IMR-90 (cell line): ENCODE measurements at regions not wholly inside any gene's neighbourhood (a gene's known extent, or its start where the extent isn't known, plus 50 kb on each side); places are given as distances from the start of the nearest gene placed in this dataset.

Experiments used
- ATAC-seq: fragments of 200-7000 bp; cut with Tn5 transposase; 2 replicates; pipeline ENCODE4 v1.9.1; 2020; ENCODE audit warnings: low read depth, mild to moderate bottlenecking, moderate library complexity
- BruUV-seq: library from RNA; stranded (reverse); fragments of 400-500 nt; replicated peaks from 2 replicates; lab custom pipeline; 2021; lab: Mats Ljungman, UMichigan
- CTCF ChIA-PET: fragments of 300-600 bp; formaldehyde crosslinking; extraction: SDS; loops from one replicate; lab custom pipeline; 2021; ENCODE audit warnings: antibody characterized with exemption; lab: Yijun Ruan, JAX
- POLR2A ChIA-PET: fragments of 300-600 bp; sonication (Branson Sonifier 250); formaldehyde crosslinking; loops from one replicate; lab custom pipeline; 2022; ENCODE audit warnings: antibody characterized with exemption; ENCODE audit not compliant: unreplicated experiment; lab: Charles Lee
- DNase-seq: peaks from one replicate; pipeline ENCODE4 v3.0.0; 2013
- H2AFZ ChIP-seq: replicated peaks from 2 replicates; pipeline ENCODE3; 2013; ENCODE audit warnings: low read length, mild to moderate bottlenecking; ENCODE audit not compliant: poor library complexity
- H2AK5ac ChIP-seq: 2 replicates; pipeline ENCODE4 v1.6.1; 2013; ENCODE audit warnings: low read depth, low read length, inconsistent platforms
- H2AK9ac ChIP-seq: replicated peaks from 2 replicates; pipeline ENCODE3; 2013; ENCODE audit warnings: mild to moderate bottlenecking, low read depth, low read length, moderate library complexity; ENCODE audit not compliant: poor library complexity
- H2BK120ac ChIP-seq: 2 replicates; pipeline ENCODE4 v1.6.1; 2013; ENCODE audit warnings: low read depth, low read length, inconsistent platforms
- H2BK15ac ChIP-seq: 3 replicates; pipeline ENCODE4 v1.6.1; 2013; ENCODE audit warnings: low read depth, low read length, inconsistent platforms
- H2BK20ac ChIP-seq: 2 replicates; pipeline ENCODE4 v1.6.1; 2013; ENCODE audit warnings: low read depth, mild to moderate bottlenecking, inconsistent platforms, low read length, moderate library complexity
- H2BK5ac ChIP-seq: 2 replicates; pipeline ENCODE4 v1.6.1; 2013; ENCODE audit warnings: mild to moderate bottlenecking, low read depth, low read length, inconsistent platforms; ENCODE audit not compliant: poor library complexity, severe bottlenecking
- H3K14ac ChIP-seq: replicated peaks from 2 replicates; pipeline ENCODE4 v1.6.1; 2013; ENCODE audit warnings: low read depth, low read length, inconsistent platforms
- H3K18ac ChIP-seq: 2 replicates; pipeline ENCODE4 v1.6.1; 2013; ENCODE audit warnings: low read depth, low read length, control low read depth
- H3K23ac ChIP-seq: 2 replicates; pipeline ENCODE4 v1.6.1; 2013; ENCODE audit warnings: low read depth, low read length, inconsistent platforms
- H3K27ac ChIP-seq: 2 replicates; pipeline ENCODE4 v1.5.1; 2013; ENCODE audit warnings: mild to moderate bottlenecking, control low read depth, low read length; ENCODE audit not compliant: insufficient read depth
- H3K27me3 ChIP-seq: 2 replicates; pipeline ENCODE4 v1.6.1; 2013; ENCODE audit warnings: low read length; ENCODE audit not compliant: control insufficient read depth, insufficient read depth
- H3K36me3 ChIP-seq: 2 replicates; pipeline ENCODE4 v1.6.1; 2013; ENCODE audit warnings: low read length, mixed read lengths; ENCODE audit not compliant: control insufficient read depth, insufficient read depth
- H3K4ac ChIP-seq: 2 replicates; pipeline ENCODE4 v1.6.1; 2013; ENCODE audit warnings: low read depth, low read length, inconsistent platforms
- H3K4me1 ChIP-seq: 2 replicates; pipeline ENCODE4 v1.6.1; 2013; ENCODE audit warnings: low read length, mixed read lengths; ENCODE audit not compliant: control insufficient read depth, insufficient read depth
- H3K4me2 ChIP-seq: 2 replicates; pipeline ENCODE4 v1.6.1; 2013; ENCODE audit warnings: low read depth, mild to moderate bottlenecking, control low read depth, low read length, moderate library complexity
- H3K4me3 ChIP-seq: 2 replicates; pipeline ENCODE4 v1.5.1; 2013; ENCODE audit warnings: low read depth, mild to moderate bottlenecking, control low read depth, low read length, moderate library complexity; ENCODE audit not compliant: insufficient read depth
- H3K56ac ChIP-seq: 2 replicates; pipeline ENCODE4 v1.6.1; 2013; ENCODE audit warnings: low read length, inconsistent platforms; ENCODE audit not compliant: insufficient read depth; ENCODE audit errors: extremely low read depth
- H3K79me1 ChIP-seq, 2 experiments: 2 replicates each; pipeline ENCODE4 v1.6.1; 2013; ENCODE audit warnings: low read length in 2 of 2, inconsistent platforms in 1 of 2, low read depth in 1 of 2
- H3K9ac ChIP-seq: 2 replicates; pipeline ENCODE4 v1.6.1; 2013; ENCODE audit warnings: low read depth, low read length, control low read depth
- H3K9me1 ChIP-seq: 2 replicates; pipeline ENCODE4 v1.6.1; 2013; ENCODE audit warnings: low read length, inconsistent platforms; ENCODE audit not compliant: insufficient read depth
- H3K9me3 ChIP-seq: 2 replicates; pipeline ENCODE4 v1.6.1; 2013; ENCODE audit warnings: low read length; ENCODE audit not compliant: control insufficient read depth, insufficient read depth
- H4K20me1 ChIP-seq: 2 replicates; pipeline ENCODE4 v1.6.1; 2013; ENCODE audit warnings: low read length, inconsistent platforms; ENCODE audit not compliant: insufficient read depth
- H4K5ac ChIP-seq: 2 replicates; pipeline ENCODE4 v1.6.1; 2013; ENCODE audit warnings: mild to moderate bottlenecking, low read depth, low read length, control low read depth
- H4K8ac ChIP-seq, 2 experiments: 2 replicates each; pipeline ENCODE4 v1.6.1; 2013; ENCODE audit warnings: low read depth in 2 of 2, low read length in 2 of 2, control low read depth in 1 of 2, inconsistent platforms in 1 of 2
- H4K91ac ChIP-seq: 2 replicates; pipeline ENCODE4 v1.6.1; 2013; ENCODE audit warnings: low read depth, low read length, inconsistent platforms; ENCODE audit not compliant: insufficient read depth
- BHLHE40 ChIP-seq: fragments of 150-350 bp; IDR thresholded peaks from 2 replicates; pipeline ENCODE4 v1.6.1; 2016; ENCODE audit warnings: mild to moderate bottlenecking, low read depth, low read length
- CEBPB ChIP-seq: IDR thresholded peaks from 2 replicates; pipeline ENCODE4 v1.6.1; 2012; ENCODE audit warnings: low read depth, low read length, improper control_type of control experiment
- CHD1 ChIP-seq: IDR thresholded peaks from 2 replicates; pipeline ENCODE4 v1.6.1; 2012; ENCODE audit warnings: low read depth, low read length, improper control_type of control experiment
- FOS ChIP-seq: fragments of 150-350 bp; IDR thresholded peaks from 2 replicates; pipeline ENCODE4 v1.6.1; 2016; ENCODE audit warnings: low read depth, low read length
- MAFK ChIP-seq: IDR thresholded peaks from 2 replicates; pipeline ENCODE4 v1.6.1; 2012; ENCODE audit warnings: low read depth, low read length, improper control_type of control experiment
- MAZ ChIP-seq: IDR thresholded peaks from 2 replicates; pipeline ENCODE4 v1.6.1; 2012; ENCODE audit warnings: low read depth, mild to moderate bottlenecking, low read length, improper control_type of control experiment, moderate library complexity, borderline replicate concordance
- MXI1 ChIP-seq: IDR thresholded peaks from 2 replicates; pipeline ENCODE4 v1.6.1; 2012; ENCODE audit warnings: low read depth, mild to moderate bottlenecking, low read length, moderate library complexity, borderline replicate concordance
- NFE2L2 ChIP-seq: fragments of 150-350 bp; IDR thresholded peaks from 2 replicates; pipeline ENCODE4 v1.6.1; 2016; ENCODE audit warnings: low read depth, mild to moderate bottlenecking, low read length
- POLR2A ChIP-seq: IDR thresholded peaks from 2 replicates; pipeline ENCODE4 v1.6.1; 2012; ENCODE audit warnings: mild to moderate bottlenecking, low read depth, low read length
- RAD21 ChIP-seq: IDR thresholded peaks from 2 replicates; pipeline ENCODE4 v1.6.1; 2012; ENCODE audit warnings: low read length, improper control_type of control experiment
- RCOR1 ChIP-seq: IDR thresholded peaks from 2 replicates; pipeline ENCODE4 v1.6.1; 2012; ENCODE audit warnings: mild to moderate bottlenecking, low read length, improper control_type of control experiment; ENCODE audit not compliant: insufficient replicate concordance
- RFX5 ChIP-seq: IDR thresholded peaks from 2 replicates; pipeline ENCODE4 v1.8.0; 2012; ENCODE audit warnings: low read depth, mild to moderate bottlenecking, low read length, moderate library complexity
- SMC3 ChIP-seq: fragments of 150-350 bp; IDR thresholded peaks from 2 replicates; pipeline ENCODE4 v1.6.1; 2016; ENCODE audit warnings: low read depth, mild to moderate bottlenecking, antibody characterized with exemption, low read length, moderate library complexity
- dilution Hi-C: fragments of 300-500 bp; cut with HindIII; formaldehyde crosslinking; loops from one replicate; pipeline ENCODE4 v1.14.3; 2018; ENCODE audit warnings: low sequenced_read_pairs; ENCODE audit not compliant: unreplicated experiment
- in situ Hi-C: fragments of 300-500 bp; cut with MboI; formaldehyde crosslinking; loops from 3 replicates; pipeline ENCODE4 v1.14.3; 2019; ENCODE audit warnings: low sequenced_read_pairs, inconsistent platforms, mixed read lengths
- intact Hi-C: fragments of 100-400 bp; cut with micrococcal nuclease; formaldehyde crosslinking; loops from 2 replicates; pipeline ENCODE4 v1.10.0; 2022
- TF ChIP-seq, protein P1 (sequence below): fragments of 150-350 bp; IDR thresholded peaks from 2 replicates; pipeline ENCODE4 v1.6.1; 2016; ENCODE audit warnings: low read depth, mild to moderate bottlenecking, low read length, moderate library complexity, borderline replicate concordance
- TF ChIP-seq, protein P2 (sequence below): fragments of 150-350 bp; IDR thresholded peaks from 2 replicates; pipeline ENCODE4 v1.6.1; 2017; ENCODE audit warnings: mild to moderate bottlenecking, antibody characterized with exemption, low read length, low read depth
- TF ChIP-seq, protein P3 (sequence below): conservative IDR thresholded peaks from 2 replicates; pipeline ENCODE4 v1.5.1; 2012; ENCODE audit warnings: mild to moderate bottlenecking, low read depth, low read length, improper control_type of control experiment

DNA sequence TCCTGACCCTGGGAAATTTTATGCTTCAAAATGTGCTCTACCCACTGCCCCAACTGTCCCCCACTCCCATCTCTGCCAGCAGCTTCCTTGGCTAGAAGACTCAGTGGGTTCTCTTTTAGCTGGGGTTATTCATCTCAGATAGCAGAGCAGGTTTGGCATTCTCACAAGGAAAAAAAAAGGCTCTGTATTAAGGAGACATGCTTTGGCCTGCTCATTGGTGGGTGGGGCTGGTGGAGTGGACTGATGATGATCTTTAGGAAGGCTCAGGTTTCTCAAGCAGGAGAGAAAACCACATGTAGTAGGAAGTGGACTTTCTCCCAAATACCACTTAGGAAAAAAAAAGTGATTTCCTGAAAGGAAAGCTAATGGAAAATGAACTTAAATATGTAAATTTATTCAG is 279.2 kb upstream of the ZNF462 start:
- Histone ChIP-seq H3K18ac (no peak overlapping the region), H3K4me1 (no peaks in the 10 kb centered on the region), H3K9ac (no peak overlapping the region), H2AK9ac (no peak overlapping the region), H4K8ac (no peak overlapping the region), H3K56ac (no peak overlapping the region), H3K79me1 (no peaks in the 10 kb centered on the region), H3K23ac (no peak overlapping the region), H3K4ac (no peak overlapping the region), H3K4me2 (no peak overlapping the region), H3K27ac (no peak overlapping the region), H2BK15ac (no peak overlapping the region), H4K5ac (no peak overlapping the region), H3K9me1 (no peaks in the 10 kb centered on the region), H2AFZ (no peak overlapping the region), H3K14ac (no peak overlapping the region), H4K91ac (no peak overlapping the region), H3K36me3 (no peaks in the 10 kb centered on the region), H2BK120ac (no peak overlapping the region), H2BK20ac (no peak overlapping the region), H3K9me3 (peaks cover 2% of the 10 kb centered on the region; the same call in 1 of the 2 replicates), H2AK5ac (no peak overlapping the region), H4K20me1 (no peaks in the 10 kb centered on the region), H3K27me3 (no peaks in the 10 kb centered on the region), H3K4me3 (no peak overlapping the region), H2BK5ac (no peak overlapping the region)
- dilution Hi-C loops: no loop called here
- POLR2A ChIA-PET: no interaction called here
- intact Hi-C loops: no loop called here
- DNase-seq (no peak), ATAC-seq (no peak)
- no TSS peak for BruUV-seq
- CTCF ChIA-PET: interaction anchor here (0.6 kb wide), 1 partner anchor 16 kb away, joined by 3 read pairs; no protein-coding TSS in a partner anchor
- TF ChIP-seq, protein P1, sequence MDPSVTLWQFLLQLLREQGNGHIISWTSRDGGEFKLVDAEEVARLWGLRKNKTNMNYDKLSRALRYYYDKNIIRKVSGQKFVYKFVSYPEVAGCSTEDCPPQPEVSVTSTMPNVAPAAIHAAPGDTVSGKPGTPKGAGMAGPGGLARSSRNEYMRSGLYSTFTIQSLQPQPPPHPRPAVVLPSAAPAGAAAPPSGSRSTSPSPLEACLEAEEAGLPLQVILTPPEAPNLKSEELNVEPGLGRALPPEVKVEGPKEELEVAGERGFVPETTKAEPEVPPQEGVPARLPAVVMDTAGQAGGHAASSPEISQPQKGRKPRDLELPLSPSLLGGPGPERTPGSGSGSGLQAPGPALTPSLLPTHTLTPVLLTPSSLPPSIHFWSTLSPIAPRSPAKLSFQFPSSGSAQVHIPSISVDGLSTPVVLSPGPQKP: no peak
- TF ChIP-seq RAD21: no peak
- TF ChIP-seq BHLHE40: no peak
- TF ChIP-seq CHD1: no peak
- no peak for TF ChIP-seq POLR2A
- TF ChIP-seq, protein P2, sequence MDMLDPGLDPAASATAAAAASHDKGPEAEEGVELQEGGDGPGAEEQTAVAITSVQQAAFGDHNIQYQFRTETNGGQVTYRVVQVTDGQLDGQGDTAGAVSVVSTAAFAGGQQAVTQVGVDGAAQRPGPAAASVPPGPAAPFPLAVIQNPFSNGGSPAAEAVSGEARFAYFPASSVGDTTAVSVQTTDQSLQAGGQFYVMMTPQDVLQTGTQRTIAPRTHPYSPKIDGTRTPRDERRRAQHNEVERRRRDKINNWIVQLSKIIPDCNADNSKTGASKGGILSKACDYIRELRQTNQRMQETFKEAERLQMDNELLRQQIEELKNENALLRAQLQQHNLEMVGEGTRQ: no peak
- no peak for TF ChIP-seq RCOR1
- TF ChIP-seq, protein P3, sequence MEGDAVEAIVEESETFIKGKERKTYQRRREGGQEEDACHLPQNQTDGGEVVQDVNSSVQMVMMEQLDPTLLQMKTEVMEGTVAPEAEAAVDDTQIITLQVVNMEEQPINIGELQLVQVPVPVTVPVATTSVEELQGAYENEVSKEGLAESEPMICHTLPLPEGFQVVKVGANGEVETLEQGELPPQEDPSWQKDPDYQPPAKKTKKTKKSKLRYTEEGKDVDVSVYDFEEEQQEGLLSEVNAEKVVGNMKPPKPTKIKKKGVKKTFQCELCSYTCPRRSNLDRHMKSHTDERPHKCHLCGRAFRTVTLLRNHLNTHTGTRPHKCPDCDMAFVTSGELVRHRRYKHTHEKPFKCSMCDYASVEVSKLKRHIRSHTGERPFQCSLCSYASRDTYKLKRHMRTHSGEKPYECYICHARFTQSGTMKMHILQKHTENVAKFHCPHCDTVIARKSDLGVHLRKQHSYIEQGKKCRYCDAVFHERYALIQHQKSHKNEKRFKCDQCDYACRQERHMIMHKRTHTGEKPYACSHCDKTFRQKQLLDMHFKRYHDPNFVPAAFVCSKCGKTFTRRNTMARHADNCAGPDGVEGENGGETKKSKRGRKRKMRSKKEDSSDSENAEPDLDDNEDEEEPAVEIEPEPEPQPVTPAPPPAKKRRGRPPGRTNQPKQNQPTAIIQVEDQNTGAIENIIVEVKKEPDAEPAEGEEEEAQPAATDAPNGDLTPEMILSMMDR: no peak
- TF ChIP-seq CEBPB: no peak
- no peak for TF ChIP-seq MXI1
- no peak for TF ChIP-seq MAZ
- no peak for TF ChIP-seq FOS
- TF ChIP-seq RFX5: no peak
- no peak for TF ChIP-seq SMC3
- TF ChIP-seq NFE2L2: no peak
- no peak for TF ChIP-seq MAFK
- in situ Hi-C loops: no loop called here
